Erythroblast (primary cell): ENCODE measurements at regions not wholly inside any gene's neighbourhood (a gene's known extent, or its start where the extent isn't known, plus 50 kb on each side); places are given as distances from the start of the nearest gene placed in this dataset.

Source experiments
- GATA1 ChIP-seq: IDR thresholded peaks from 2 replicates; pipeline ENCODE4 v1.6.1; 2011; ENCODE audit warnings: low read depth, mild to moderate bottlenecking, control low read depth, low read length, moderate library complexity
- POLR2A ChIP-seq: IDR thresholded peaks from 2 replicates; pipeline ENCODE4 v1.6.1; 2011; ENCODE audit warnings: mild to moderate bottlenecking, low read length

DNA sequence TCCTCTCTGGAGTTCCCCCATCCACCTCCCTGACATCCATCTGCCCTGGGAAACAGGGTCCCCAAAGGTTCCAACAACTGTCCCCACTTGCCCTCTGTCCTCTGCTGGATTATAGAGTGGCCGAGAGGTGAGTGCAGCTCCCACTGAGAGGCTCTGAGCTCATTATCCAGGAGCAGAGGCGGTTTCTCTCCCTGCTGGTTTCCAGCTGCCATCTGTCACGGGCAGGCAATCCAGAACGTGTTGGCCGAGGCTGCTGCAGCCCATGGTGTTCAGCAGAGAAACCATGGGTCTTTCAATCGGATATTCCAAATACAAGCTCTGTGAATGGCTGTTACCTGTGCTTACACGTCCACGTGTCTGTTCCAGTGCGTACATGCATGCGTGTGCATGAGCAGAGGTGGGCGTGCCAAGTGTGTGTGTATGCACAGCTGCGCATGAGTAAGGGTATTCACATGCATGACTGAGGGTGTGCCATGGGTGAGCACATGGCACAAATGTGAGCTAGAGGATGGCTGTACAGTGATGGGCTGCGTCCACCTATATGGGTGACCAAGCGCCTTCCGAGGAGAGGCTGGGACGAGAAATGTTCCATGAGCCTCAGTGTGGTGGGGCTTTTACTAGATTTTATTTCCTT lies 183.7 kb upstream of the PMEPA1 start:
- TF ChIP-seq POLR2A (no peak), GATA1 (no peak)
